ENCODE measurements at regions not wholly inside any gene's neighbourhood (a gene's known extent, or its start where the extent isn't known, plus 50 kb on each side); places are given as distances from the start of the nearest gene placed in this dataset.

GRCh38 chr15:24733659-24734058, 58.1 kb downstream of the NPAP1 start:
- no peaks in the 10 kb centered on the region for H3K4me1 ChIP-seq (ENCODE audit: control insufficient read depth in 5 of 5, insufficient read depth in 5 of 5, low read length in 5 of 5)
- H3K4me3 ChIP-seq (ENCODE audit: low read depth in 1 of 5, low read length in 5 of 5), result no peak overlapping the region
- H3K9me3 ChIP-seq (ENCODE audit: control insufficient read depth in 5 of 5, low read length in 5 of 5), result peaks cover 0 to 18% (median 3%) of the 10 kb centered on the region in 5 donors
- H3K36me3 ChIP-seq (ENCODE audit: control insufficient read depth in 5 of 5, insufficient read depth in 5 of 5, low read length in 5 of 5), result no peaks in the 10 kb centered on the region
- H3K27me3 ChIP-seq (ENCODE audit: control insufficient read depth in 5 of 5, insufficient read depth in 4 of 5, low read length in 5 of 5), result no peaks in the 10 kb centered on the region
- H3K9ac ChIP-seq (ENCODE audit: low read length in 5 of 5), result no peak overlapping the region
- no peak overlapping the region for H3K27ac ChIP-seq (ENCODE audit: low read depth, low read length)

DNA sequence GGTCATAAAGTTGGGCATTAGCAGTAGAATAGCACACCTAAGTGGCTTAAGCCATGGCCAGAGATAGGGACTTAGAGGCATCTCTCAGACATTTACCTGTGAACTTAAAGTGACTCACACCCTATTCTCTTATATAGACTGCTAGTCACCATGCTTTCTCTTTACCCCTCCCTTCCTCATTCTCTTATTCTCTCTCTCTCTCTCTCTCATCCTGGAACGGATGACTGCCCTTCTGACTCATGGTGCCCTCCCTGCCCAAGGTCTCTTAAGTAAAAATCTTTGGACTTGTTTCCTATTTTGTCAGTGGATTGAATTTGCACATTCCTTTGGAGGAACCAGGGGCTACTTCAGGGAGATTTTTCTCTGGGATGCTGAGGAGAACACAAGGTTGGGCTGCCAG, 58.8 kb downstream of the NPAP1 start:
- Histone ChIP-seq H3K4me3 (ENCODE audit: low read depth in 1 of 5, low read length in 5 of 5) (no peak overlapping the region), H3K9ac (ENCODE audit: low read length in 5 of 5) (no peak overlapping the region), H3K4me1 (ENCODE audit: control insufficient read depth in 5 of 5, insufficient read depth in 5 of 5, low read length in 5 of 5) (no peaks in the 10 kb centered on the region), H3K27me3 (ENCODE audit: control insufficient read depth in 5 of 5, insufficient read depth in 4 of 5, low read length in 5 of 5) (no peaks in the 10 kb centered on the region), H3K27ac (ENCODE audit: low read depth, low read length) (no peak overlapping the region), H3K36me3 (ENCODE audit: control insufficient read depth in 5 of 5, insufficient read depth in 5 of 5, low read length in 5 of 5) (no peaks in the 10 kb centered on the region), H3K9me3 (ENCODE audit: control insufficient read depth in 5 of 5, low read length in 5 of 5) (peaks cover 0 to 14% (median 3%) of the 10 kb centered on the region in 5 donors)

- Histone ChIP-seq H3K4me1 (ENCODE audit: control insufficient read depth in 5 of 5, insufficient read depth in 5 of 5, low read length in 5 of 5) (no peaks in the 10 kb centered on the region), H3K9ac (ENCODE audit: low read length in 5 of 5) (no peak overlapping the region), H3K36me3 (ENCODE audit: control insufficient read depth in 5 of 5, insufficient read depth in 5 of 5, low read length in 5 of 5) (no peaks in the 10 kb centered on the region), H3K4me3 (ENCODE audit: low read depth in 1 of 5, low read length in 5 of 5) (no peak overlapping the region), H3K27ac (ENCODE audit: low read depth, low read length) (no peak overlapping the region), H3K9me3 (ENCODE audit: control insufficient read depth in 5 of 5, low read length in 5 of 5) (peaks cover 0 to 23% (median 16%) of the 10 kb centered on the region in 5 donors), H3K27me3 (ENCODE audit: control insufficient read depth in 5 of 5, insufficient read depth in 4 of 5, low read length in 5 of 5) (no peaks in the 10 kb centered on the region)
These were observed 69.7 kb downstream of the NPAP1 start for GRCh38 chr15:24745290-24745689.

GRCh38 chr15:24746094-24746493, 70.5 kb downstream of the NPAP1 start:
- H3K36me3 ChIP-seq (ENCODE audit: control insufficient read depth in 5 of 5, insufficient read depth in 5 of 5, low read length in 5 of 5), result no peaks in the 10 kb centered on the region
- no peak overlapping the region for H3K27ac ChIP-seq (ENCODE audit: low read depth, low read length)
- no peak overlapping the region for H3K9ac ChIP-seq (ENCODE audit: low read length in 5 of 5)

GRCh38 chr15:24747376-24747775, 71.8 kb downstream of the NPAP1 start:
- Histone ChIP-seq H3K9ac (ENCODE audit: low read length in 5 of 5) (no peak overlapping the region), H3K27me3 (ENCODE audit: control insufficient read depth in 5 of 5, insufficient read depth in 4 of 5, low read length in 5 of 5) (no peaks in the 10 kb centered on the region), H3K9me3 (ENCODE audit: control insufficient read depth in 5 of 5, low read length in 5 of 5) (peaks cover 0 to 26% (median 16%) of the 10 kb centered on the region in 5 donors), H3K36me3 (ENCODE audit: control insufficient read depth in 5 of 5, insufficient read depth in 5 of 5, low read length in 5 of 5) (no peaks in the 10 kb centered on the region), H3K4me3 (ENCODE audit: low read depth in 1 of 5, low read length in 5 of 5) (no peak overlapping the region), H3K4me1 (ENCODE audit: control insufficient read depth in 5 of 5, insufficient read depth in 5 of 5, low read length in 5 of 5) (no peaks in the 10 kb centered on the region), H3K27ac (ENCODE audit: low read depth, low read length) (no peak overlapping the region)

More at GRCh38 chr15:24746094-24746493, 70.5 kb downstream of the NPAP1 start:
- Histone ChIP-seq H3K9me3 (ENCODE audit: control insufficient read depth in 5 of 5, low read length in 5 of 5) (peaks cover 0 to 23% (median 16%) of the 10 kb centered on the region in 5 donors), H3K4me1 (ENCODE audit: control insufficient read depth in 5 of 5, insufficient read depth in 5 of 5, low read length in 5 of 5) (no peaks in the 10 kb centered on the region), H3K4me3 (ENCODE audit: low read depth in 1 of 5, low read length in 5 of 5) (no peak overlapping the region), H3K27me3 (ENCODE audit: control insufficient read depth in 5 of 5, insufficient read depth in 4 of 5, low read length in 5 of 5) (no peaks in the 10 kb centered on the region)

DNA sequence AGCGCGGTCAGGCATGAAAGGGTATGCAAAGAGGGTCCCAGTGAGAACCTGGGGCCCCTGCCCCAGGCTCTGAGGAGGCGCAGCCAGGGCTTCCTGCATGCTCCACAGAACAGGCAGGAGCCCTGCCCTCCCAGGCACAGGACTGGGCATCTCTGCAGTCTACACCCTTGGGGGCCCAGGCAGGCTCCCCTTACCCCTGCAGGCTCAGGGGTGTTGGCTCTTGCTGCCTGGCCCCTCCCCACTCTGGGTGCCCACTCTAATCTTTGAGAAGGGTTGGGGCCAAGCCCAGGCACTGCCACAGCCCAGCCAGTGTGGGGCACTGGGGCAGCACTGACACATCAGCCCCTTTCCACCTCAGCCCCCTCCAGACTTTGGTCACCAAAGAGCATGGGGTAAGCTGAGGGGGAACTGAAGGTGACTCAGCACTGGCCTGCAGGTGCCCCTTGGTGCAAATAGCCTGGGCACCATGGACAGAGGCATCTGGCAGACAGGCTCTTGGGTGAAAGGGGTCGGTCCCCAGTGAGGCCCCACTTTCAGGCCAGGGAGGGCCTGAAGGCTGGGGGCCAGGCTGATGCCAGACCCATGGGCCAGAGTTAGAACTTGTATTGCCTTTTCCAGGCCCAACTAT, 73.4 kb downstream of the NPAP1 start:
- H3K4me1 ChIP-seq (ENCODE audit: control insufficient read depth in 5 of 5, insufficient read depth in 5 of 5, low read length in 5 of 5), result no peaks in the 10 kb centered on the region
- H3K4me3 ChIP-seq (ENCODE audit: low read depth in 1 of 5, low read length in 5 of 5), result no peak overlapping the region
- H3K27me3 ChIP-seq (ENCODE audit: control insufficient read depth in 5 of 5, insufficient read depth in 4 of 5, low read length in 5 of 5), result no peaks in the 10 kb centered on the region
- H3K9me3 ChIP-seq (ENCODE audit: control insufficient read depth in 5 of 5, low read length in 5 of 5), result peaks cover 0 to 27% (median 16%) of the 10 kb centered on the region in 5 donors
- no peak overlapping the region for H3K27ac ChIP-seq (ENCODE audit: low read depth, low read length)
- no peak overlapping the region for H3K9ac ChIP-seq (ENCODE audit: low read length in 5 of 5)
- H3K36me3 ChIP-seq (ENCODE audit: control insufficient read depth in 5 of 5, insufficient read depth in 5 of 5, low read length in 5 of 5), result no peaks in the 10 kb centered on the region

DNA sequence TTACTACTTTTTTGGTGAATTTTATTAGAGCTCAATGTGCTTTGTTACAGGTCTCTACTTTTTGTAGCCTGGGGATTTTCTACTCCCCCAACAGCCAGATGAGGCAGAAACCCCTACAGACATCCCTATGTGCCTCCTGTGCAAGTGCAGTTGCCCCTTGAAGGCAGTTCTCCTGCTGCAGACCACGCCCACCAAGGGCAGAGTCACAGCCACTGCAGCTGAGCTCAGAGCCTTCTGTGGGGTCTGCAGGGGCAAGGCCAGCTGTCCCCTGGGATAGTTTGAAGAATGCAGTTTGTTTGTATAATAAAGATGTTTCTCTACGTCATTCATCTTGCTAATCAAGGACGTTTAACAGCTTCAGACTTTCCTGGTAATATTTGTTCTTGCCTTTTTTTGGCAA, 76.8 kb downstream of the NPAP1 start:
- Histone ChIP-seq H3K9ac (ENCODE audit: low read length in 5 of 5) (no peak overlapping the region), H3K27me3 (ENCODE audit: control insufficient read depth in 5 of 5, insufficient read depth in 4 of 5, low read length in 5 of 5) (no peaks in the 10 kb centered on the region), H3K4me1 (ENCODE audit: control insufficient read depth in 5 of 5, insufficient read depth in 5 of 5, low read length in 5 of 5) (no peaks in the 10 kb centered on the region), H3K36me3 (ENCODE audit: control insufficient read depth in 5 of 5, insufficient read depth in 5 of 5, low read length in 5 of 5) (no peaks in the 10 kb centered on the region), H3K27ac (ENCODE audit: low read depth, low read length) (no peak overlapping the region), H3K4me3 (ENCODE audit: low read depth in 1 of 5, low read length in 5 of 5) (no peak overlapping the region), H3K9me3 (ENCODE audit: control insufficient read depth in 5 of 5, low read length in 5 of 5) (peaks cover 0 to 24% (median 16%) of the 10 kb centered on the region in 5 donors)

- Histone ChIP-seq H3K36me3 (ENCODE audit: control insufficient read depth in 5 of 5, insufficient read depth in 5 of 5, low read length in 5 of 5) (no peaks in the 10 kb centered on the region), H3K27ac (ENCODE audit: low read depth, low read length) (no peak overlapping the region), H3K9ac (ENCODE audit: low read length in 5 of 5) (no peak overlapping the region), H3K4me1 (ENCODE audit: control insufficient read depth in 5 of 5, insufficient read depth in 5 of 5, low read length in 5 of 5) (no peaks in the 10 kb centered on the region), H3K4me3 (ENCODE audit: low read depth in 1 of 5, low read length in 5 of 5) (no peak overlapping the region), H3K9me3 (ENCODE audit: control insufficient read depth in 5 of 5, low read length in 5 of 5) (peaks cover 0 to 5% (median 0%) of the 10 kb centered on the region in 5 donors), H3K27me3 (ENCODE audit: control insufficient read depth in 5 of 5, insufficient read depth in 4 of 5, low read length in 5 of 5) (no peaks in the 10 kb centered on the region)
These were observed 80.5 kb downstream of the NPAP1 start for GRCh38 chr15:24756101-24756500.

DNA sequence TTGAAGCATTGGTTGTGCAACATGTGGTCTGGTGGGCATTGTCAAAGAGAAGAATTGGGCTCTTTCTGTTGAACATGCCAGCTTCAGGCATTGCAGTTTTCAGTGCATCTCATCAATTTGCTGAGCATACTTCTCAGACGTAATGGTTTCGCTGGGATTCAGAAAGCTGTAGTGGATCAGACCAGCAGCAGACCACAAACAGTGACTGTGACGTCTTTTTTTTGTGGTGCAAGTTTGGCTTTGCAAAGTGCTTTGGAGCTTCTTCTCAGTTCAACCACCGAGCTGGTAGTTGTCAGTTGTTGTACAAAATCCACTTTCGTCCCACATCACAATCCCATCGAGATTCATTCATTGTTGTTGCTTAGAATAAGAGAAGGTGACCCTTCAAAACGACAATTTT, 84.5 kb downstream of the NPAP1 start:
- Histone ChIP-seq H3K4me1 (ENCODE audit: control insufficient read depth in 5 of 5, insufficient read depth in 5 of 5, low read length in 5 of 5) (no peaks in the 10 kb centered on the region), H3K9me3 (ENCODE audit: control insufficient read depth in 5 of 5, low read length in 5 of 5) (no peaks in the 10 kb centered on the region), H3K27me3 (ENCODE audit: control insufficient read depth in 5 of 5, insufficient read depth in 4 of 5, low read length in 5 of 5) (no peaks in the 10 kb centered on the region), H3K4me3 (ENCODE audit: low read depth in 1 of 5, low read length in 5 of 5) (no peak overlapping the region), H3K36me3 (ENCODE audit: control insufficient read depth in 5 of 5, insufficient read depth in 5 of 5, low read length in 5 of 5) (no peaks in the 10 kb centered on the region), H3K9ac (ENCODE audit: low read length in 5 of 5) (no peak overlapping the region), H3K27ac (ENCODE audit: low read depth, low read length) (no peak overlapping the region)

DNA sequence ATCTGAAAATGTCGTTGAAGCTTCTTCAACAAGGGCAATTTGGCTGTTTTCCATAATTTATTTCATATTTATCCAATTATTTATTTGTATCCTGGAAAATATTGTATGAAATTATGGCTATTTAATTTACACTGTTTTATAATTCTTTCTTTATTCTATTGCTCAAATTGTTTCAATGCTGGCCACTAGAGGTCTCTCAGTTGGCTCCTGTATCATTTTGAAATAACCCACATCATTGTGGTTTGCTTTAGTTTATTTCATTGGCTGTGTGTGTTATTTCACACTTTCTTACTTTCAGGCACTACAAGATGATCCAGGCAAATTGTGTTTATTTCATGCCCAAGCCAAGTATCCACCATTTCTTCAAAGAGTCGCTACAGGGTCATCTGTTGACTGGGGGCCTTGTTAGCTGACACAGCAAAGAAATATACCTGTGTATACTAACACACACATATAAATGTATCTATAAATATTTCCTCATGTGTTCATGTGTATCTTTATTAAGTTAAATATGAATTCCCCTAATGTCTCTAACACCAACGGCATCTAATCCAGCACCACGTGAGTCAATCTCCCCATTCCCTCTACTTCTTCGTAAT, 86.2 kb downstream of the NPAP1 start:
- Histone ChIP-seq H3K9me3 (ENCODE audit: control insufficient read depth in 5 of 5, low read length in 5 of 5) (peaks cover 0 to 4% (median 0%) of the 10 kb centered on the region in 5 donors), H3K27ac (ENCODE audit: low read depth, low read length) (no peak overlapping the region), H3K9ac (ENCODE audit: low read length in 5 of 5) (no peak overlapping the region), H3K4me3 (ENCODE audit: low read depth in 1 of 5, low read length in 5 of 5) (no peak overlapping the region), H3K27me3 (ENCODE audit: control insufficient read depth in 5 of 5, insufficient read depth in 4 of 5, low read length in 5 of 5) (no peaks in the 10 kb centered on the region), H3K36me3 (ENCODE audit: control insufficient read depth in 5 of 5, insufficient read depth in 5 of 5, low read length in 5 of 5) (no peaks in the 10 kb centered on the region), H3K4me1 (ENCODE audit: control insufficient read depth in 5 of 5, insufficient read depth in 5 of 5, low read length in 5 of 5) (no peaks in the 10 kb centered on the region)

Data from subcutaneous abdominal adipose tissue (tissue), 5 donors.